ENCODE measurements at regions not wholly inside any gene's neighbourhood (a gene's known extent, or its start where the extent isn't known, plus 50 kb on each side); places are given as distances from the start of the nearest gene placed in this dataset.

- no peak for DNase-seq (ENCODE audit: low spot score)
Observed at GRCh38 chr4:15339737-15340136, 88.1 kb upstream of the C1QTNF7 start.

DNA sequence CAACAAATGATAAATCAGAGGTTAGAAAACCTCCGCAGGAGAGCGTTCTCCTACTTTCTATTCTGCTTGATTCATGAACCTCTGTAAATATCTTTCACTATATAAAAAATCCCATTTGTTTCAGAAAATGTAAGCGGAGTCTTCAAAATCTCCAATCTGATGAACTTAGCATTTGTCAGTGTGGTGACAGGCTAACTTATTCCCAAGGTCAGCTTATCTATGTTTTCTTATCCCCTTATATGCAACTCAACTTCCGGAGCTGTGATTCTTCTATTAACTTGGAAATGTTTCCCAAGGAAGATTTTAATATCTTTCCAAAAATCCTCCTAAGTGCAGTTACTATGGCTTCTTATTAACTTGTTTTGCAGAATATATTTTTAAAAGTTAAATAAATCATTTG lies 87.5 kb upstream of the C1QTNF7 start:
- DNase-seq (ENCODE audit: low spot score) = no peak

GRCh38 chr4:15340902-15341732 lies 86.7 kb upstream of the C1QTNF7 start:
- DNase-seq (ENCODE audit: low spot score) = no peak

DNA sequence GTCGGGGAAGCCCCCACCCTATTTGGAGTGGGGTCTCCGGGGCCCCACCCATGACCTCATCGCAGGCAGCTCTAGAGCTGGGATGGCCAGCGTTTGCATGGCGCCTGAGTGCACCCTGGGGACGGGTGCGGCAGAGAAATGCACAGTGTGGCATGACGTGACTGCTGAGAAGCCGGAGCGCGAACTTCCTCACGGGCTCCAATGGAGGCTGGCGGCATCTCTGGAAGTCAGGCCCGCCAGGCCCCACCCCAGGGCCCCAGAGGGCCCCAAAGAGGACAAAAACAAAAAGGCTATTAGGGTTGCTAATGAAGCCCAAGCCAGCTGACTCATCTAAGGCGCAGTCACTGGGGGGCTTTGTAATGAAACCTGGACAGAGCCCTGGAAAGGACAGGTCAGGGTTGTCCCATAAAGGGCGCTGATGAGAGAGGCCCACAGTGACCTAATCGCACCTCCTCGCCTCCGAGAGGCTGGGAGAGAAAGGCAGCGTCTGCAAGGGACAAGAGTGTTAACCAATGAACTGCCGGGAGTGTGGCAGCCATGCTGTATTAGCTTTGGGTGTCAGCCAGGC lies 86.0 kb upstream of the C1QTNF7 start:
- no peak for DNase-seq (ENCODE audit: low spot score)

- no peak for DNase-seq (ENCODE audit: low spot score)
Observed at GRCh38 chr4:15343000-15343399, 84.8 kb upstream of the C1QTNF7 start.

DNA sequence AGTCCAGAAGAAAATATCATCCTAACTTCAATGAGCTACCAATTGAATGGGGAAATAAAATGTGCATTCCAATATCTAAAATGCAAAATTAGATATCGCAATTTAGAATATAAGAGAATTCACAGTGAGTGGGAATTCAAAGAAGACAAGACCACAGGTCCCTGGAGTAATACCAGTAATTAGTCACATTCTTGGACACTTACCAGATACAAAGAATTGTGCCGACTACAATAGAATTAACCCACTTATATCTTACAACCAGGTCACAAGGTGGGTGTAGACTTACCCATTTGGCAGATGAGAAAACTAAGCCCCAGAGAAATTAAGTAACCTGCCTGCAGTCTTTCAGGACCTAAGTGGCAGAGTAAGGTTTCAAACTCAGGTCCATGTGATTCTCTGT lies 84.3 kb upstream of the C1QTNF7 start:
- DNase-seq (ENCODE audit: low spot score) = no peak

- no peak for DNase-seq (ENCODE audit: low spot score)
Observed at GRCh38 chr4:15344041-15344440, 83.8 kb upstream of the C1QTNF7 start.

- no peak for DNase-seq (ENCODE audit: low spot score)
Observed at GRCh38 chr4:15345134-15345533, 82.7 kb upstream of the C1QTNF7 start.

- no peak for DNase-seq (ENCODE audit: low spot score)
Observed at GRCh38 chr4:15348236-15348635, 79.6 kb upstream of the C1QTNF7 start.

DNA sequence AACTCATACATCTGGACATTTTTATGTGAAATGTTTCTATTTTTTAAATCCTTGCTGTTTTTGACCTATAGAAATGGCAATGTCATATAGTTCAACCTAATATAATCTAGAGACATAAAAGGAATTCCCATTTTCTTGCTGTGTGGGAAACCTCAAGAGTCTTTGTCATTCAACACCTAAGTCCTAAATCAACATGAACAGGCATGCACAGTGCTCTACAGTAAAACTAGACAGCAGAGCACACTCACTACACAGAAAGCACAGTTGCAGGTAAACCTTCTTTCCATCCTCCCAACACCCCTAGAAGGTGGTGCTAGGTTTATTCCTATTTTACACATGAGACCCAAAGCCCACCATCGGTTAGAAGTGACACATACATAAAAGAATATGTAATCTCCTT lies 79.1 kb upstream of the C1QTNF7 start:
- DNase-seq (ENCODE audit: low spot score) = no peak

DNA sequence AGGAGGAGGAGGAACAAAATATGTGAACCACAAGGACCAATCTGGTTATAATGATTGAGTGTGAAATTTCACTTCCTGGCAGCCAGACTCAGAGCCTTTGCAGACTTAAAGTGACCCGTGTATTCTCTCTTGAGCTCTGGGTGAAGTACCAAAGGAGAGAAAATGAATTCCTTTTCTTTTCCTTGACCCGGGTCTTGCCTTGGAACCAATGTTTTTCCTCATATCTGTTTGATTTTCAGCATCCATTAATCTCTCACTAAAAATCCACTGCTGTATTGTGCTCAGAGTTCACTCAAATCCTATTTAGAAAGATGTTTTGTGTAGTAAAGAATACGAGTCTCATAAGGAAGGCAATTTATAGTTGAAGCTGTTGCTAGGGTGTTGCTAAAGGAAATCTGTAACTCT lies 78.3 kb upstream of the C1QTNF7 start:
- DNase-seq (ENCODE audit: low spot score) = no peak

DNA sequence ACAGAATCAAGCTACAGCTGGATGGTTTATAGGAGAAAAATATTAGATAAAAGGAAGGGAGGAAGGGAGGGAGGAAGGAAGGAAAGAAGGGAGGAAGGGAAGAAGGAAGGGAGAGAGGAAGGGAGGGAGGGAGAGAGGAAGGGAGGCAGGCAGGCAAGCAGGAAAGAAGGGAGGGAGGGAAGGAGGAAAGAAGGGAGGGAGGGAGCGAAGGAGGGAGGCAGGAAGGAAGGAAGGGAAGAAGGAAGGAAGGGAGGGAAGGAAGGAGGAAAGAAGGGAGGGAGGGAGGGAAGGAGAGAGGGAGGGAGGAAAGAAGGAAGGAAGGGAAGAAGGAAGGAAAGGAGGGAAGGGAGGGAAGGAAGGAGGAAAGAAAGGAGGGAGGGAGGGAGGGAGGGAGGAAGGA lies 77.9 kb upstream of the C1QTNF7 start:
- no peak for DNase-seq (ENCODE audit: low spot score)

DNA sequence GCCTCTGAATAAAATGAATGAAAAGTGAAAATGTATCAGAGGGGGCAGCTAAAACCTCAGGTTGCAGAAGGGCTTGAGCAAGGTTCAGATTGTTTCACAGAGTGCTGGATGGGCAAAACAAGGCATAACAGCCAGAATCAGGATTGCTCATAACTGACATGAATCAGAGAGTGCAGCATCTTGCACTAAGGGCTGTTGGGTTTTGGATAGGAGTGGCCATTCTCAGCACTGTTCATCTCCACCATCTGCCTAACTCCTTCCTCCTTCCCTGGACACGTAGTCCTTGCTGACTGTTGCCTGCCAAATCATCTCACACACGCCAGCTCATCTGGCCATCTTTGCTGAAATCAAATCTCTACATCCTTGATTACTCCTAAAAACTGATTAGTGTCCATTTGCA lies 75.3 kb upstream of the C1QTNF7 start:
- DNase-seq (ENCODE audit: low spot score) = no peak

DNA sequence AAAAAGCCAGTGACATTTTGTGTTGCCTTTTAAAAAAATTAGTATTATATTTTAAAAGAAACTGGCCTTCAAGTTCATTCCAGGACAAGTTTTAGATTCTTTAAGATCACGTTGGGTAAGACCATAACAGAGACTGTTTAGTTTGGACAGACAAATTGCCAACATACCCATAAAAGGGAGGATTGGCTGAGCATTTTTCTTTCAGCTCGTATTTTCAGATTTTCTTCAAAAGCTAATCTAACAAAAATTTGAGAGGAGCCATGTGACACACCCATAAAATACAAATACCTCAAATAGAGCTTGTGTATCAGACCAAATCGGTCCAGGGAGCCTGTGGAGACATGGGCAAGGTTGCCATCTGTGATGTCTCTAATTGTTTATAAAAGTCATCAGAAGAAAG lies 74.6 kb upstream of the C1QTNF7 start:
- DNase-seq (ENCODE audit: low spot score) = no peak

DNA sequence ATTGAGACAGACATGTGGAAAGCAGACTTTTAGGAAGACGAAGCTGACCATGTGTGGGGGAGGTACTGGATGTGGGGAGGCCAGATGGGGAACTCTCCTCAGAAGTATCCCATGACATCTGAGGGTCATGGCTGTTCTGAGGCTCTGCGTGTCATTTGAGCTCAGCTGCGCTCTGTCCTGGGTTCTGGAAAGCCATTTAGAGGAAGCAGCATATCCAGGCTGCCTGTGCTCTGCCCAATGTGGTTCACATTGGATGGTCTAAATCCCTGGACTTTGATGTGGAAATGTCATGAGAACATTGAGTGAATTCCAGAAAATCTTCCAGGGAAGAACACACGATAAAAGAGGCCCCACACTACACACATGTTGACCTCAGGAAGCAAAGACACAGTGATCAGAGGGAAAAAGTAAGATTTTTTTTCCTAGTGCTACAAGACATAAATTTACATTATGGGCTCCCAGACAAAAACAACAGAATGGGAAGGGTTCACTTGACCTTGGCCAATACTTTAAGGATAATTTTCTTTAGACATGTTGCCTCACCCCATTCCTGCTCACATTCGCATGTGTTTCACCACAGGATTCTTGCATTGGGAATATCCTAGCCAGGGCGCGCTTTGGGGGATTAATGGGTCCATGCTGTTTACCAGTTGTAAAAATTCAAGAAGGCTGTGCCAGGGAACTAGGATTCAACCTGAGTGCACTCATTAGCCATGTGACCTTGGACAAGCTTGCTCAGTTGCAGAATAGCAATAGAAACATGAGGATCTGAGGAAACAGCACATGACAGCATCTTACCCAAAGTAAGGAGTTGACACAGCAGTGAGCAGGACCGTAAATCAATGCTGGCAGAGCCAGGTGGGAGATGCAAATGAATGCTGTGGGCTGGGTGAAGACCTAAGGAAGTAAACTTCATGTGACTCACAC lies 73.2 kb upstream of the C1QTNF7 start:
- DNase-seq (ENCODE audit: low spot score) = peak; percentile 2

DNA sequence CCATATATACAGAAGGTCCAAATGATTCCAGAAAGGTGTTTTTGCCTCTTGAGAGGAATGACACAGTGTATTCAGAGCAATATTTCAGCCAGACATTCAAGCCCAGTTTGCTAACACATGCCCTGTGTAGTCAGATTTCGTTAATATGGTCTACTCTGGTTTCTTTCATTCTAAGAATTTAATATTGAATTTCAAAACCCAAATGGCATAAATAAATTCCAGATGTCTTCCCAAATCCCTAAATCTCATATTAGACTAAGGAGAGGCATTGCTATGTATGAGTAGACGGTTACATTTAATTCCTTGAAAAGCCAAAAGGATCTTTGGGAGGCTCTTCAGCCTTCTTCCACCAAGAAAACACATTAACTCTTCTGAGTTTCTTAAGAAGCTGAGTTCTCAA lies 66.3 kb upstream of the C1QTNF7 start:
- no peak for DNase-seq (ENCODE audit: low spot score)

DNA sequence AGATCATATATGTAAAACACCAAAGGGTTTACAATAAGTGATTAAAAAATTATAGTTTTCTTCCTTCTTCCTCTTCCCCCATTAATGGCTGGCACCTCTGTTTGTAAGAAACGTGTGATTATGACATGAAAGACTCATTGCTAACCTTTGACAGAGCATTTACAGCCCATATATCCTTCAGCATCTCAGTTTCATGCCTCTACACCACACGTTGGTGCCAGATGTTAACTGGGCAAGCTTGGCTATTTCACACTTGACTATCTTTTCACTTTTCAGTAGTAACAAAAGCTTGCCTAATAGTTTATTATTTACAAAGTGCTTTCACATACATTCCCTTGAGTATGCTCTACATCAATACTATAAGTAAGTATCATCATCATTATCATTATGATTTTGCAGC lies 65.3 kb upstream of the C1QTNF7 start:
- no peak for DNase-seq (ENCODE audit: low spot score)

DNA sequence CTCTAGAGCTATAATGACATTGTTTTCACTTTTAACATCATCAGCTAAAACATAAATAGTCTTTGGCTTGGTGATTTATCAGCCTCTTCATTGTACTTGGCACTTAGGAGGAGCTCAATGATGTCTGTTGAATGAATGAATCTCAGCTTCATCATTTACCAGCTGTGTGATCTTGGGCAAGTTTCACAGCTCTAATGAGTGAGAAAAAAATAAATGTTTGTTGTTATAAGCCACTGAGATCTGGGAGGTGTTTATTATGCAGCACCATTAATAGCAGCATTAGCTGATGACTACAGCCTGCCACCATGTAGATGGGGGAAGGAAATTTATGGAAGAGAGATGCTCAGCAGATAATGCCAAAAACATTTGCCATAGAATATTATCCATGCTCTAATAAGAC lies 63.6 kb upstream of the C1QTNF7 start:
- DNase-seq (ENCODE audit: low spot score) = no peak

GRCh38 chr4:15365641-15366040 lies 62.2 kb upstream of the C1QTNF7 start:
- DNase-seq (ENCODE audit: low spot score) = no peak

DNA sequence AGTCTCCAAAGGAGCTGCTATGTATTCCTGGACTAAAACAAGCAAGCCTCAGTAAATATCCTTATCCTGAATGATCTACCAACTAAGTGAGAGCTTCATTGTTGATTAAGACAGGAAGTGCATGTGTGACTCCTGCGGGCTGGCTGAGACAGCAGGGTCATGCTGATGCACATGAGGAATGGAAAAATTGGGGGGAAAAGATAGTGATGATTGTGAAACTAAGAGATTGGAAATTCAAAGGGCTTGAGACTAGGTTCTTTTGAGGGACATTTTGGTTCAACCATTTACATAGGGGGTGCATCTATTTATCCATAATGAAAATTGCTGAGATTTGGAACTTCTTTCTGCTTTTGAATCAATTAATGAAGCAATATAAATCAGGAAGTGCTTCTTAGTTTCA lies 61.1 kb upstream of the C1QTNF7 start:
- no peak for DNase-seq (ENCODE audit: low spot score)

- DNase-seq (ENCODE audit: low spot score) = no peak
Observed at GRCh38 chr4:15368856-15369255, 59.0 kb upstream of the C1QTNF7 start.

DNA sequence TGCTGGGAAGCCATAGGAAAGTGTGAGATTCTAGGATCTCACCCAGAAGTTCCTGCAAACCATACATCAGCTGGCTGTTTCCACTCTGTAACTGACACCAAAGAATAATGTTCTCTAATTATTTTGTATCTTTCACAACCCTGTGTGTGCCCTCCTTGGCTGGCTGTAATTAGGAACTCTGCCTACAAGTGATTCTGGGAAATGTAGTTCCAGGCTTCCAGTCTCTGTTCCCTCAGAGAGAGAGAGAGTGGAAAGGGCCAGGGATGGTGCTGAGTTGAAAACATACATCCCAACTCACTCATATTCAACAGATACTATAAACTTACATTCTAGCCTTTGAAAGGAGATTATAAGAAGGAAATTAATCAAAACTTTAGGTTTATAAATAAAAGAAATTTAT lies 57.5 kb upstream of the C1QTNF7 start:
- DNase-seq (ENCODE audit: low spot score) = no peak

DNA sequence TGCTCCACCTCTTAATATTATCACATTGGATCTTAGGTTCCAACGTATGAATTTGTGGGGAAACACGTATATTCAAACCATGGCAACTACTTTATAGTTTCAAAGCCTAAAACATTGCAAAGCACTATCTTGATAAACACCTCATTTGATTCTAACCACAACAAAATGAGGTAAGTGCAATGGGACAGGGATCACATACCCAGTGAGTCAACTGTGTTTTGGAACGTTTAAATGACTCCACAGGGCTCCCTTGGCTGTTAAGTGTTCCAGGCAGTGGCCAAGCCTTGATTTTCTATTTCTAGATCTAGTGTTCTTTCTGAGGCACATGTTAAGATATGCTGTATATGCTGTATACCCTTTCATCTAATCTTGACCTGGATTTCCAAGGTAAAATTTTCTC lies 54.5 kb upstream of the C1QTNF7 start:
- no peak for DNase-seq (ENCODE audit: low spot score)

Data from NAMALWA (cell line).